ENCODE measurements at regions not wholly inside any gene's neighbourhood (a gene's known extent, or its start where the extent isn't known, plus 50 kb on each side); places are given as distances from the start of the nearest gene placed in this dataset.
A peak's percentile ranks its signal among the peaks of the same experiment; 100 is the strongest.

GRCh38 chr1:201676641-201677040 is 137.7 kb downstream of the NAV1 start:
- H3K36me3 Mint-ChIP-seq (ENCODE audit: low read depth), result peaks cover 3% of the 10 kb centered on the region

GRCh38 chr1:201678264-201679101 is 139.6 kb downstream of the NAV1 start:
- Mint-ChIP-seq H3K36me3 (ENCODE audit: low read depth) (peaks cover 3% of the 10 kb centered on the region), H3K4me1 (peaks cover 60% of the 10 kb centered on the region), H3K4me3 (peak overlapping the region in 1 of 3 experiments; percentile 37), H3K9me3 (peaks cover 2% of the 10 kb centered on the region), H3K27me3 (ENCODE audit: low read depth) (no peaks in the 10 kb centered on the region), H3K27ac (peak overlapping the region; percentile 78 to 89 (median 85))
- TF ChIP-seq CTCF (IDR thresholded peaks at IDR 0.05; ENCODE audit: unreplicated experiment in 3 of 3), result no peak

More at GRCh38 chr1:201676641-201677040, 137.7 kb downstream of the NAV1 start:
- H3K4me1 Mint-ChIP-seq, result peaks cover 77% of the 10 kb centered on the region
- peaks cover 2% of the 10 kb centered on the region for H3K9me3 Mint-ChIP-seq
- no peak for TF ChIP-seq CTCF (IDR thresholded peaks at IDR 0.05; ENCODE audit: unreplicated experiment in 3 of 3)
- no peaks in the 10 kb centered on the region for H3K27me3 Mint-ChIP-seq (ENCODE audit: low read depth)
- H3K4me3 Mint-ChIP-seq, result no peak overlapping the region
- H3K27ac Mint-ChIP-seq, result peak overlapping the region; percentile 93 to 97 (median 94)

DNA sequence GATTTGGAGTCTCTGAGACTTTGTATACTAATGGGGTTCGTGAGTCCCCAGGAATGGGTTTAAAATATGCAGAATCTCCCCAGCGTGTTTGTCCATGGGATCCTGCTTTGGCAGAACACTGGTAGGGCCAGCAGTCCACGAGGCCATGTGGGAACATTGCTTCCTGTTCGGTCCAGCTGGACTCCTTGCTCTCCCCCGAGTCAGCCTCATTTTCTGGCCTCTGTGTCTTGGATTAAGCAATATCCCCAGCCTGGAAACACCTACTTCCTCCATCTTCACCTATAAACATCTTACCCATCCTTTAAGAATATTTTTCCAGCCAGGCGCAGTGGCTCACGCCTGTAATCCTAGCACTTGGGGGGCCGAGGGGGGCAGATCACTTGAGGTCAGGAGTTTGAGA is 142.4 kb downstream of the NAV1 start:
- H3K9me3 Mint-ChIP-seq, result peaks cover 2% of the 10 kb centered on the region
- no peaks in the 10 kb centered on the region for H3K27me3 Mint-ChIP-seq (ENCODE audit: low read depth)
- TF ChIP-seq CTCF (IDR thresholded peaks at IDR 0.05; ENCODE audit: unreplicated experiment in 3 of 3), result no peak
- peaks cover 42% of the 10 kb centered on the region for H3K4me1 Mint-ChIP-seq
- peaks cover 3% of the 10 kb centered on the region for H3K36me3 Mint-ChIP-seq (ENCODE audit: low read depth)
- no peak overlapping the region for H3K4me3 Mint-ChIP-seq
- no peak overlapping the region for H3K27ac Mint-ChIP-seq

- H3K4me3 Mint-ChIP-seq, result no peak overlapping the region
- peaks cover 3% of the 10 kb centered on the region for H3K36me3 Mint-ChIP-seq (ENCODE audit: low read depth)
- H3K4me1 Mint-ChIP-seq, result peaks cover 51% of the 10 kb centered on the region
- H3K27ac Mint-ChIP-seq, result no peak overlapping the region
- H3K9me3 Mint-ChIP-seq, result peaks cover 2% of the 10 kb centered on the region
- TF ChIP-seq CTCF (IDR thresholded peaks at IDR 0.05; ENCODE audit: unreplicated experiment in 3 of 3), result no peak
- H3K27me3 Mint-ChIP-seq (ENCODE audit: low read depth), result no peaks in the 10 kb centered on the region
These were observed 144.0 kb downstream of the NAV1 start for GRCh38 chr1:201682964-201683363.

- Mint-ChIP-seq H3K27ac (no peak overlapping the region), H3K9me3 (peaks cover 2% of the 10 kb centered on the region), H3K27me3 (ENCODE audit: low read depth) (no peaks in the 10 kb centered on the region), H3K4me3 (no peak overlapping the region), H3K36me3 (ENCODE audit: low read depth) (peaks cover 3% of the 10 kb centered on the region), H3K4me1 (peaks cover 48% of the 10 kb centered on the region)
- TF ChIP-seq CTCF (IDR thresholded peaks at IDR 0.05; ENCODE audit: unreplicated experiment in 3 of 3), result no peak
These were observed 144.5 kb downstream of the NAV1 start for GRCh38 chr1:201683397-201683796.

- no peak overlapping the region for H3K4me3 Mint-ChIP-seq
- no peaks in the 10 kb centered on the region for H3K36me3 Mint-ChIP-seq (ENCODE audit: low read depth)
- H3K9me3 Mint-ChIP-seq, result no peaks in the 10 kb centered on the region
- peaks cover 33% of the 10 kb centered on the region for H3K4me1 Mint-ChIP-seq
- H3K27ac Mint-ChIP-seq, result peak overlapping the region in 2 of 3 experiments; percentile 11 to 41
- TF ChIP-seq CTCF (IDR thresholded peaks at IDR 0.05; ENCODE audit: unreplicated experiment in 3 of 3), result no peak
- H3K27me3 Mint-ChIP-seq (ENCODE audit: low read depth), result no peaks in the 10 kb centered on the region
These were observed 143.5 kb upstream of the IPO9 start for GRCh38 chr1:201685485-201685884.
